ENCODE measurements at regions not wholly inside any gene's neighbourhood (a gene's known extent, or its start where the extent isn't known, plus 50 kb on each side); places are given as distances from the start of the nearest gene placed in this dataset.

GRCh38 chr9:20178197-20178596 is 389.4 kb upstream of the SLC24A2 start:
- TF ChIP-seq CTCF (IDR thresholded peaks at IDR 0.05) (no peak), EZH2 (IDR thresholded peaks at IDR 0.05; ENCODE audit: borderline replicate concordance, insufficient read depth, low read depth, low read length, poor library complexity, severe bottlenecking) (no peak)

All from B cell (primary cell).